Activated gamma-delta T cell treated with Interleukin-2 at 50 U/mL for 16 hours (primary cell): ENCODE measurements at regions not wholly inside any gene's neighbourhood (a gene's known extent, or its start where the extent isn't known, plus 50 kb on each side); places are given as distances from the start of the nearest gene placed in this dataset.
"Not testable (repeated sequence)": the region's sequence is repeated elsewhere in the genome, so short reads cannot be mapped to it uniquely, and the experiment has no call there.

Experiments used
- DNase-seq: peaks from one replicate; pipeline ENCODE4 v3.0.0-alpha.2; 2020

GRCh38 chr13:31385540-31385939, 185.8 kb downstream of the B3GLCT start:
- DNase-seq, result no peak

- DNase-seq, result no peak
Measured at GRCh38 chr13:31394506-31394905, 194.7 kb downstream of the B3GLCT start.

GRCh38 chr13:31395090-31395489, 195.3 kb downstream of the B3GLCT start:
- DNase-seq, result no peak

GRCh38 chr13:31399690-31400089, 199.9 kb downstream of the B3GLCT start:
- DNase-seq, result no peak

- DNase-seq, result not testable (repeated sequence)
Measured at GRCh38 chr13:31403711-31404110, 203.9 kb downstream of the B3GLCT start.

- no peak for DNase-seq
Measured at GRCh38 chr13:31408927-31409326, 209.2 kb downstream of the B3GLCT start.

- DNase-seq, result no peak
Measured at GRCh38 chr13:31409678-31410356, 210.0 kb downstream of the B3GLCT start.

GRCh38 chr13:31413516-31413915, 213.7 kb downstream of the B3GLCT start:
- no peak for DNase-seq

- DNase-seq, result no peak
Measured at GRCh38 chr13:31416066-31416465, 216.3 kb downstream of the B3GLCT start.

GRCh38 chr13:31418186-31418585, 218.4 kb downstream of the B3GLCT start:
- DNase-seq, result no peak

- no peak for DNase-seq
Measured at GRCh38 chr13:31421756-31422155, 222.0 kb downstream of the B3GLCT start.

GRCh38 chr13:31424130-31424729, 224.5 kb downstream of the B3GLCT start:
- DNase-seq, result peak; percentile 29

GRCh38 chr13:31426395-31426794, 226.6 kb downstream of the B3GLCT start:
- no peak for DNase-seq

GRCh38 chr13:31427151-31428100, 227.7 kb downstream of the B3GLCT start:
- DNase-seq, result no peak

GRCh38 chr13:31431722-31432137, 232.0 kb downstream of the B3GLCT start:
- DNase-seq, result peak; percentile 22

- DNase-seq, result no peak
Measured at GRCh38 chr13:31433207-31433606, 233.4 kb downstream of the B3GLCT start.

- DNase-seq, result no peak
Measured at GRCh38 chr13:31433746-31434145, 234.0 kb downstream of the B3GLCT start.

GRCh38 chr13:31434613-31435012, 234.8 kb downstream of the B3GLCT start:
- DNase-seq, result no peak

GRCh38 chr13:31435536-31435935, 235.8 kb downstream of the B3GLCT start:
- no peak for DNase-seq

GRCh38 chr13:31436478-31436877, 236.7 kb downstream of the B3GLCT start:
- no peak for DNase-seq

- DNase-seq, result no peak
Measured at GRCh38 chr13:31437975-31438374, 238.2 kb downstream of the B3GLCT start.

- DNase-seq, result no peak
Measured at GRCh38 chr13:31440132-31440531, 240.4 kb downstream of the B3GLCT start.

- no peak for DNase-seq
Measured at GRCh38 chr13:31441800-31442510, 242.2 kb downstream of the B3GLCT start.
